MCF 10A (cell line): ENCODE measurements at regions not wholly inside any gene's neighbourhood (a gene's known extent, or its start where the extent isn't known, plus 50 kb on each side); places are given as distances from the start of the nearest gene placed in this dataset.

Experiments used
- BruUV-seq: library from RNA; stranded (reverse); fragments of 400-500 nt; replicated peaks from 2 replicates; lab custom pipeline; 2021; lab: Mats Ljungman, UMichigan
- CTCF ChIA-PET: fragments of 300-600 bp; sonication (Branson Sonifier 250); formaldehyde crosslinking; extraction: SDS; loops from one replicate; lab custom pipeline; 2021; ENCODE audit warnings: antibody characterized with exemption, inconsistent platforms; lab: Yijun Ruan, JAX
- POLR2A ChIA-PET: fragments of 300-600, 350-650 bp; sonication (Branson Sonifier 250); formaldehyde crosslinking; extraction: SDS; loops from one replicate; lab custom pipeline; 2020; ENCODE audit warnings: antibody characterized with exemption, inconsistent platforms; lab: Yijun Ruan, JAX
- DNase-seq: peaks from one replicate; pipeline ENCODE4 v3.0.0-alpha.2; 2018; ENCODE audit not compliant: unreplicated experiment
- H3K27ac Mint-ChIP-seq: one replicate; pipeline ENCODE4 v1.8.0; 2022; ENCODE audit warnings: mild to moderate bottlenecking, low read depth, mixed read lengths; ENCODE audit not compliant: unreplicated experiment
- H3K27me3 Mint-ChIP-seq: one replicate; pipeline ENCODE4 v1.8.0; 2022; ENCODE audit warnings: mixed read lengths; ENCODE audit not compliant: insufficient read depth, unreplicated experiment
- H3K36me3 Mint-ChIP-seq: one replicate; pipeline ENCODE4 v1.8.0; 2022; ENCODE audit warnings: mild to moderate bottlenecking, moderate library complexity, mixed read lengths; ENCODE audit not compliant: insufficient read depth, unreplicated experiment
- H3K4me1 Mint-ChIP-seq: one replicate; pipeline ENCODE4 v1.8.0; 2022; ENCODE audit warnings: mixed read lengths; ENCODE audit not compliant: insufficient read depth, unreplicated experiment
- H3K4me3 Mint-ChIP-seq: one replicate; pipeline ENCODE4 v1.8.0; 2022; ENCODE audit warnings: mild to moderate bottlenecking, moderate library complexity, mixed read lengths; ENCODE audit not compliant: unreplicated experiment
- H3K9me3 Mint-ChIP-seq: one replicate; pipeline ENCODE4 v1.8.0; 2022; ENCODE audit warnings: mixed read lengths; ENCODE audit not compliant: unreplicated experiment
- CTCF ChIP-seq: fragments of 200-600 bp; IDR thresholded peaks from one replicate; pipeline ENCODE4 v1.8.0; 2022; ENCODE audit warnings: antibody characterized with exemption, mild to moderate bottlenecking; ENCODE audit not compliant: unreplicated experiment
- intact Hi-C: fragments of 100-400 bp; cut with micrococcal nuclease; formaldehyde crosslinking; loops from 2 replicates; pipeline ENCODE4 v1.14.1; 2022

- ChIA-PET POLR2A (no interaction called here), CTCF (no interaction called here)
- DNase-seq = no peak
- no TSS peak for BruUV-seq
- Mint-ChIP-seq H3K9me3 (peaks cover 12% of the 10 kb centered on the region), H3K36me3 (no peaks in the 10 kb centered on the region), H3K4me3 (no peak overlapping the region), H3K27me3 (no peaks in the 10 kb centered on the region), H3K4me1 (no peaks in the 10 kb centered on the region), H3K27ac (no peak overlapping the region)
- intact Hi-C loops = no loop called here
- TF ChIP-seq CTCF = no peak
These were observed 353.9 kb downstream of the SS18 start for GRCh38 chr18:25736516-25736915.

GRCh38 chr18:25735459-25735858 lies 355.0 kb downstream of the SS18 start:
- H3K9me3 Mint-ChIP-seq = peaks cover 15% of the 10 kb centered on the region
- ChIA-PET POLR2A (no interaction called here), CTCF (no interaction called here)
- no peaks in the 10 kb centered on the region for H3K36me3 Mint-ChIP-seq
- no peaks in the 10 kb centered on the region for H3K27me3 Mint-ChIP-seq
- no TSS peak for BruUV-seq
- H3K4me1 Mint-ChIP-seq = no peaks in the 10 kb centered on the region
- DNase-seq = no peak
- no peak for TF ChIP-seq CTCF
- intact Hi-C loops = no loop called here
- H3K4me3 Mint-ChIP-seq = no peak overlapping the region
- no peak overlapping the region for H3K27ac Mint-ChIP-seq

- DNase-seq = no peak
- Mint-ChIP-seq H3K9me3 (peaks cover 25% of the 10 kb centered on the region), H3K4me3 (no peak overlapping the region), H3K27ac (no peak overlapping the region), H3K36me3 (no peaks in the 10 kb centered on the region), H3K4me1 (no peaks in the 10 kb centered on the region), H3K27me3 (no peaks in the 10 kb centered on the region)
- intact Hi-C loops = no loop called here
- ChIA-PET CTCF (interaction anchor here (0.7 kb wide), 2 partner anchors 145 kb away, joined by 3 read pairs; no protein-coding TSS in a partner anchor), POLR2A (no interaction called here)
- no peak for TF ChIP-seq CTCF
- no TSS peak for BruUV-seq
These were observed 356.1 kb downstream of the SS18 start for GRCh38 chr18:25734336-25734735.

- Mint-ChIP-seq H3K4me3 (no peak overlapping the region), H3K36me3 (no peaks in the 10 kb centered on the region), H3K9me3 (peaks cover 20% of the 10 kb centered on the region), H3K4me1 (no peaks in the 10 kb centered on the region), H3K27ac (no peak overlapping the region), H3K27me3 (no peaks in the 10 kb centered on the region)
- no peak for TF ChIP-seq CTCF
- CTCF ChIA-PET = no interaction called here
- BruUV-seq = no TSS peak
- intact Hi-C loops = no loop called here
- DNase-seq = no peak
- POLR2A ChIA-PET = no interaction called here
These were observed 357.6 kb downstream of the SS18 start for GRCh38 chr18:25732862-25733261.
